H1 (cell line): ENCODE measurements at regions not wholly inside any gene's neighbourhood (a gene's known extent, or its start where the extent isn't known, plus 50 kb on each side); places are given as distances from the start of the nearest gene placed in this dataset.

ENCODE experiments used
- POLR2A ChIP-seq, 2 experiments: IDR thresholded peaks; 1 replicate in 1 of 2; 2 replicates in 1 of 2; pipeline ENCODE4 v1.6.1; 2011; ENCODE audit warnings: low read depth in 2 of 2, low read length in 2 of 2, mild to moderate bottlenecking in 2 of 2; ENCODE audit errors: control extremely low read depth in 1 of 2
- RXRA ChIP-seq: IDR thresholded peaks from 2 replicates; pipeline ENCODE4 v1.6.1; 2011; ENCODE audit warnings: low read depth, mild to moderate bottlenecking, low read length, moderate library complexity; ENCODE audit not compliant: insufficient read depth
- SIRT6 ChIP-seq: IDR thresholded peaks from one replicate; pipeline ENCODE4 v1.7.1; 2012; ENCODE audit warnings: low read length, inconsistent platforms
- SRF ChIP-seq: IDR thresholded peaks from 2 replicates; pipeline ENCODE4 v1.6.1; 2011; ENCODE audit warnings: mild to moderate bottlenecking, low read depth, low read length, moderate library complexity
- TF ChIP-seq, protein P1 (sequence below): IDR thresholded peaks from 2 replicates; pipeline ENCODE4 v1.6.1; 2011; ENCODE audit warnings: low read length, improper control_type of control experiment

DNA sequence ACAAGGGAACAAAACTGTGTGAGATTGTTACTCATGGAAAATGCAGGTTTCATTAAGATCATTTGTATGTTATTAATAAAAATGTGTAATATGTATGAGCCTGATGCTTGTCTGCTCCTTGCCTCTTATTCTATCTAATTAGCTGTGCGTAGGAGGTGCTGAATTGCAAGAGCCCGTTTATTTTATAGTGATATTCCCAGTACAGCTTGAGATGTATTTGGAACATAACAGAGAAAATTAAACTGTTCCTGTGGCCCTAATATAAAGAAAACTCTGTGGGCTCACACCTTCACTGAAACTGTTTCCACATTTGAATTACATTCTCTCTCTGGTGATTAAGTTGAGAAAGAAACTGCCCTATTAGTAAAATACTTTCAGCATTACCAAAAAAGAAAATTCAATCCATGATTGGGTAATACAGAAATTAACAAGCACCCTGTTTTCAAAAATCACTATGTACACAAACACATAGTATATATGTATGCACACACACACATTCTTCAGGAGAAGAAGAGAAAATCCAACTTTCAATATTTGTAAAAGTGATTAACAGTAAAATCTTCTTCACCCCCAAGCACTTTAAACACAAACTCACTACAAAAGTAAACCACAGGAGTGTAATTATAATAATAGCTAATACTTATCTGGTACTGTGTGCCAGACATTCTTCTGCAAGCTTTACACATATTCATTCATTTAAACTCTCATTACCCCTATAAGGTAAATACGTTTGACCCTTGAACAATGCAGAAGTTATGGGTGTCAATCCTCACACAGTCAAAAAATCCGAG is 233.2 kb downstream of the PHLDA1 start (continued):
- TF ChIP-seq, protein P1, sequence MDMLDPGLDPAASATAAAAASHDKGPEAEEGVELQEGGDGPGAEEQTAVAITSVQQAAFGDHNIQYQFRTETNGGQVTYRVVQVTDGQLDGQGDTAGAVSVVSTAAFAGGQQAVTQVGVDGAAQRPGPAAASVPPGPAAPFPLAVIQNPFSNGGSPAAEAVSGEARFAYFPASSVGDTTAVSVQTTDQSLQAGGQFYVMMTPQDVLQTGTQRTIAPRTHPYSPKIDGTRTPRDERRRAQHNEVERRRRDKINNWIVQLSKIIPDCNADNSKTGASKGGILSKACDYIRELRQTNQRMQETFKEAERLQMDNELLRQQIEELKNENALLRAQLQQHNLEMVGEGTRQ, result no peak
- no peak for TF ChIP-seq RXRA
- no peak for TF ChIP-seq SIRT6
- no peak for TF ChIP-seq POLR2A (IDR thresholded peaks at IDR 0.05; ENCODE audit: control extremely low read depth in 1 of 2, low read depth in 2 of 2, low read length in 2 of 2)
- TF ChIP-seq SRF, result no peak
